PC-9 (cell line): ENCODE measurements at regions not wholly inside any gene's neighbourhood (a gene's known extent, or its start where the extent isn't known, plus 50 kb on each side); places are given as distances from the start of the nearest gene placed in this dataset.

ENCODE experiments used
- CTCF ChIP-seq: fragments of 200-600 bp; sonication (generic); conservative IDR thresholded peaks from 2 replicates; pipeline ENCODE4 v1.6.1; 2017; ENCODE audit warnings: mixed run types, antibody characterized with exemption, mild to moderate bottlenecking, moderate library complexity
- EZH2 ChIP-seq: fragments of 200-600 bp; sonication (generic); IDR thresholded peaks from 2 replicates; pipeline ENCODE4 v1.8.0; 2017; ENCODE audit warnings: antibody characterized with exemption, low read depth

- TF ChIP-seq CTCF (no peak), EZH2 (no peak)
Observed at GRCh38 chr7:38034062-38034908, 113.8 kb downstream of the EPDR1 start.
